HG03378 (cell line): ENCODE measurements at regions not wholly inside any gene's neighbourhood (a gene's known extent, or its start where the extent isn't known, plus 50 kb on each side); places are given as distances from the start of the nearest gene placed in this dataset.
"Not testable (repeated sequence)": the region's sequence is repeated elsewhere in the genome, so short reads cannot be mapped to it uniquely, and the experiment has no call there.

Source experiments
- ATAC-seq: cut with Tn5 transposase; IDR thresholded peaks from one replicate; pipeline ENCODE4 v1.9.1; 2021; ENCODE audit warnings: mild to moderate bottlenecking, moderate library complexity; ENCODE audit not compliant: unreplicated experiment

DNA sequence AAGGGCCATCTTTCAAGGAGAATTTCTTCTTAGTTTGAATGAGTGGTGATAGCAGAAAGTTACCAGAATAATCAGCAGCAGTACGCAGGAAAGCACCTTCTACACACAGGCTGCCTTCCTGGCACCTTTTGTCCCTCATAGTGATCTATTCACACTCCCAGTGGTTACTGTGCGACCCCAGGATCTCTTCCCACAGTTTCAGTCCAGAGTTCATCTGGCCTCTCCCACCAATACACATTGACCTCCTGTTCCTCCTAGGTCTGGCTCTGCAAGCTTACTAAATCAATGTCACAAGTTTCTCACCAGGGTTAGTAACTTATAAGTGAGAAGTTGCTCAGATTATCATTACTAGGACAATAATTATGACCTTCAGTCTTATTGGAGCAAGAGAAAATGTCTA lies 99.1 kb upstream of the PIK3R1 start:
- no peak for ATAC-seq

DNA sequence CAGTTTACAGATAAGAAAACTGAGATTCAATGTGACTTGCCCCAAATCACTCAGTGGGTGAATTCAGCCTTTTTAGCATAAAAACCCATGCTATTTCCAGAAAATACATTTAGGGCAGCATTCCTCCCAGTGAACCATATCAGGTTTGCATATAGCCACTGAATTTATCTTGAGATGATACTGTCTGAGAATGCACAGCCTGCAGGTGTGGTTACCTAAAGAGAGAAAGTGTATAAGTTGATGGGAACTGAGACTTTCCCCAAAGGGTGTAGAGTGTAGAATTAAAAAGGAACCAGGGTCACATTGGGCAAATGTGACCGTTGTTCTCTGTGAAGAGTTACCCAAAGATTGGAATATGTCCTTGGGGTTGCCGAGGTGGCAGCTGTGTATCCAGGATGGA lies 100.0 kb upstream of the PIK3R1 start:
- ATAC-seq: no peak

DNA sequence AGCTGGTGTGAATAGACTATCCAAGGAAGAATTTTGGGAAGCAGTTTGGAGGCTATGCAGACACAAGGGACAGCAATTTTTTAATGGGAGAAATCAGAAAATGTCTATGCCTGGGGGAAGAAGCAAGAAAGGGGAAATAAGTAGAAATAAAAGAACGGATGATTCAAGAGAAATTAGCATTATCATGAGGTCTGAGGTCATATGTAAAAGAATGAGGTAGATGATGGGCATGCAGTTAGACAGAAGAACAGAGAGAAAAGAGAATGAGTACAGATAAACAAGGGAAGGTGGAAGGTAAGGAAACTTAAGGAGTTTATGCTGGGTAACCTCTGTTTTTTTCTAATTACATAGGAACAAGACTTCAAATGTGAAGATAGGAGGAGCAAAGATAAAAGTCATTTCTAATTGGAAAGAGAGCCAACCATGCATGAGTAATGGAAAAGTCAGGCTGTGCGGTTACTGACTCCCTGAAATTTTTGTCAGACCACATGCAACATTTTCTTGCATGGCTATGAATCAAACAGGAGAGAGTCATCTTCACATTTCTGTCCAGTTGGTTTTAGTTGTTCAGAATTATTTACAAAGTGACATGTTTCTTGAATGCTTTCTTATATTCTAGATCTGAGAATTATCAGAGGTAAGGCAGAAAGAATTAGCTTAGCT lies 101.0 kb upstream of the PIK3R1 start:
- no peak for ATAC-seq

DNA sequence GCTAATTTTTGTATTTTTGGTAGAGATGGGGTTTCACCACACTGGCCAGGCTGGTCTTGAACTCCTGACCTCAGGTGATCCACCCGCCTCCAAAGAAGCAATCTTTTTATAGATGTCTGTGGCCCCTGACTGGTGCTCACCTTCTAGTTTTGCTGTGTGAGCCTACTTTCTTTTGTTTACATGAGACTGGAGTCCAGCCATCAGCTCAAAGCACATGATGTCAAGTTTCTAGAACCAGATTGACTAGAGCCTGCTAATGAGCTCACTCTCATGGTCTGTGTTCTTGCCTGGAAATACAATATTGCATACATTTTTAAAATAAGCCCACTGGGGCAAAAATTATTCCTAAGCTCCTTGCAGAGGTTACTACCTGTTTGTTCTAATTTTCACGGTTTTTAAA lies 102.9 kb upstream of the PIK3R1 start:
- ATAC-seq: no peak

DNA sequence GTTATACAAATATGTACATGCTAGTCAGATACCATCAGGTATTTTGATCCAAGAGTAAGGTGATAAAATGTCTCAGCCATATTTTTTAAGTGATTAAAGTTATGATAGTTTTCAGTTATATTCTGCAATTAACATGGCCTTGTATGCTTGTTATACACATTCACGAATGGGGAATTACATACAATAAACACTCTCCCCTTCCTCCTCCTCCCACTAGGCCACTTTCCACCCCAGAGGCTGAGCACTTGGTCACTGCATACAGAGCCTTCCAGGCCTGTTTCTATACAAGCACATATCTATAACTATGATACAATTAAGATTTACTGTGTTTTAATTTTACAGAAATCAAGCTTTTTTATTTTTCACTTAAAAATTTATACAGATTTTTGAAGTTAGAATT lies 104.7 kb upstream of the PIK3R1 start:
- no peak for ATAC-seq

DNA sequence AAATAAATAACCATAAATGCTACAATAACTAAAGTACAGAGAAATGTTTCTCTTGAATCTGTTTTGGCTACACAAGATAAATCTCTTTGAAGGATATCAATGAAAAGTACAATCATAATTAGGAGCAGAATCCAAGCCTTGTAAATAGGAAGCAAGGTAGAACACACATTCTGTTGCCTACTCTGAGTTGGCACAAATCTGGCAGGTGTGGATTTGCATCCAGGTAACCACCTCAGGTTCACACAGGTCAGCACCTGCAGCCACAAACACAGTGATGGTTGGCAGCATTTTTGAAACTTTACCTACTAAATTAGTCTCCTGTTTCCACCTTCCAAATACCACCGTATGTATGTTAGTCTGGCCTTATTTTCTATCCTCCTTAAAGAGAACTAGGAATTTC lies 105.3 kb upstream of the PIK3R1 start:
- no peak for ATAC-seq

DNA sequence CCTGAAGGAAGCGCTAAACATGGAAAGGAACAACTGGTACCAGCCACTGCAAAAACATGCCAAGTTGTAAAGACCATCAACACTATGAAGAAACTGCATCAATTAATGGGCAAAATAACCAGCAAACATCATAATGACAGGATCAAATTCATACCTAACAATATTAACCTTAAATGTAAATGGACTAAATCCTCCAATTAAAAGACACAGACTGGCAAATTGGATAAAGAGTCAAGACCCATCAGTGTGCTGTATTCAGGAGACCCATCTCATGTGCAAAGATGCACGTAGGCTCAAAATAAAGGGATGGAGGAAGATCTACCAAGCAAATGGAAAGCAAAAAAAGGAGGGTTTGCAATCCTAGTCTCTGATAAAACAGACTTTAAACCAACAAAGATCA lies 111.3 kb upstream of the PIK3R1 start:
- not testable (repeated sequence) for ATAC-seq

DNA sequence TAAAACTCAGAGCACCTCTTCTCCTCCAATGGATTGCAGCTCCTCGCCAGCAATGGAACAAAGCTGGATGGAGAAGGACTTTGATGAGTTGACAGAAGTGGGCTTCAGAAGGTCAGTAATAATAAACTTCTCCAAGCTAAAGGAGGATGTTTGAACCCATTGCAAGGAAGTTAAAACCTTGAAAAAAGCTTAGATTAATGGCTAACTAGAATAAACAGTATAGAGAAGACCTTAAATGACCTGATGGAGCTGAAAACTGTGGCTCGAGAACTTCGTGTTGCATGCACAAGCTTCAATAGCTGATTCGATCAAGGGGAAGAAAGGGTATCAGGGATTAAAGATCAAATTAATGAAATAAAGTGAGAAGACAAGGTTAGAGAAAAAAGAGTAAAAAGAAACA lies 112.3 kb upstream of the PIK3R1 start:
- not testable (repeated sequence) for ATAC-seq

DNA sequence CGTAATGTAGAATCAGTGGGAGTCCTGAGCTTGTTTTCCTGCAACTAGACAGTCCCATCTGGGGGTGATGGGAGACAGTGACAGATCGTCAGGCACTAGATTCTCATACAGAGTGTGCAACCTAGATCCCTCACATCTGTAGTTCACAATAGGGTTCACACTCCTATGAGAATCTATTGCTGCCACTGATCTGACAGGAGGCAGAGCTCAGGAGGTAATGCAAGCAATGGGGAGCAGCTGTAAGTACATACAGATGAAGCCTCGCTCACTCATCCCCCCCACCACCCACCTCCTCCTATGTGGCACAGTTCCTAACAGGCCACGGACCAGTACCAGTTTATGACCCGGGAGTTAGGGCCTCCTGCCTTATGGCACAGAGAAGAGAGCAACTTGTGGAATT lies 116.2 kb upstream of the PIK3R1 start:
- ATAC-seq: no peak

DNA sequence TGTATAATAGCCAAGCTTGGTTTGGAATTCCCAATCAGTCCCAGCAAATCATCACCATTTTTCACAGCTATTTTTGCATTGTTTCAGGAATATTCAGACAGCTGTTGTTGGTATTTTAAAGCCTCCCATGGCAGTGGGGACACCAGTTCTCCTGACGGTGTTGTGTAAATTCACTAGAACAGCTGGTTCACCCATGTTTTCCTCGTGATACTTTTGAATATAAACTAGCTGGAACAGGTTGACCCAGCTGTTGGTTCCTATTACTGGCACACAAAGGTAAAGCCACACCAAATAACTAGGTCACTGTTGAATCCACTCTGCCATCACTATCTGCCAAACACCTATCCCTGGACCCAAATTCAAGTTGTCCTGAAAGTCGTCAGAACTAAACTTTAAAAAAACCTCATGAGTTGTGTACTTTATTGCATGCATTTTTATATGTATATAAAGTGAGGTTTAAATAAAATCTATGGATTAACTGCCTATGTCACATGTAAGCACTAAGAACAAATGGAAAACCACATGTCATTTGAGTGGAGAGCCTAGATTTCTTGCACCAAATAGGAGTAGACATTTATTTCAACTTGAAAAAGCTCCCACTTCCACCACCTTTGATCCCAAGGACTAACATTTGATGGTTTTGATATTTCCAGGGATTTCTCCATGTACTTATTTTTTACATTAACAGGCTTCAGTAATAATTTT lies 121.9 kb upstream of the PIK3R1 start:
- ATAC-seq: no peak

DNA sequence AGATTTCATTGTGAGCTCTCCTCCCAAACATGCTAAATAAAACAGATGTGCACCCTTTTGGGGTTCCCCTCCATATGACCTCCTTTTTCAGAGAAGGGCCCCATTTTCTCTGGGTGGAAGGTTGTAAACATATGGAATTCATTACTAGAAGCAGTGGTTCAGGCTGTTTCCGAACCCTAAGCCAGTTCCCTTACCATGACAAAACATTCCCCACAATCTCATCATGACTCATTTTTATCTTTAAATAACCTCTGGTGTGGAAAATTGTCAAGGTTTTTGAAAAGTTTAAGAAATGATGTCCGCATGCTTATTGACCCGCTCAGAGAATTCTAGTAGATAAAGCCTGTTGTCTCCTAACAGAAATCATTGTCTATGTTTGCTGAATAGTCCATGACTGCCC lies 127.3 kb upstream of the PIK3R1 start:
- no peak for ATAC-seq

DNA sequence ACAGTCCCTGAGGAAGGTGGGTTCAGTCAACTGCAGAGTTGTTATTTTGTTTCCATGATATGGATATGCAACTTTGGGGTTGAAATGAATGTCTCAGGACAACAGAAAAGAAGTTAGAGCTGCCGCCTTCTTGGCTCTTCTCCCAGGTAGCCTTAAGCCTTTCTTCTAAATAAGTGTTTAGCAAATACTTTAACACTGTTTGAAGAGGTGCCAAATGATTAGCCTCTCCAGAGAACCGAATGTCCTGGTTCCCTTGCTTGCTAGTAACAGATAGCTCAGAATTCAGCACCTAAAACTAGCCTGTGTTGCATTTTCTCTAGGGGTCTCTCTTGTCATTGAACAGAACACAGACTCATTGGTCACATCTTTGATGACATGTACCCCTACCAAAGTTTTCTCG lies 127.7 kb upstream of the PIK3R1 start:
- no peak for ATAC-seq

DNA sequence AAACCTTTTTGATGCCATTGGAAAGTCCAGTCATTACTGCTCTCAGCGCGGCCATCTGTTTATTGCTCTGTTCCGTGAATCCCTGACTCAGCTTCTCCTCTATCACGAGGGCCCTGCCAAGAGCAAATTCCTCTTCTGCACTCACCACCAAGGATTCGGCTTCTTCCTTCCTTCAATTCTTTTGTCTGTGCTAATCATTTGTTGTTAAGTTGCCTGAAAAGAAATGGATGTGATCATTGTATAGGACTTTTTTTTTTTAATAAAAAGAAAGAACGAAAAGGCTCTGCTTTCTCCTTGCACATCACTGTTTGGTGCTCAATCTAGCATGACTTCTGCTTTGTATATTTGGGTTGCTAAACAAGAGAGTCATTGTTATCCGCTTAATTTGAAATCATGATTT lies 128.7 kb upstream of the PIK3R1 start:
- no peak for ATAC-seq

DNA sequence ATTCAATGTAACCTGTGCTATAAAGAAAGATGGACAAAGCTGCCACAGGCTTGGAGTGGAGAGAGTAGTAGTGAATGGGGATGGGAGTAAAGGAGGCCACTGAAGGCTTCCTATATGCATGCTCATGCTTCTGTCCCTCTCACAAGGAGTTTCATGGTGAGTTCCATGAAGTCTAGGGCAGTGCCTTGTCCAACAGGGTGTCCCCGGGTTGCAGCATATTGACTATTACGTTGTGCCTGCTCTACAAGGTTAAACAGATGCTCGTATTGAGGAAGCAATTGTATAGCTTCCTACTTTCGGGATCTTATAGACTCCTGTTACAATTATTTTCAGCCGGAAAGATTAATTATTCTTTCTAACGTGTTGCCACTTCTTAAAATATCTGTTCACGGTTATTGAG lies 129.1 kb upstream of the PIK3R1 start:
- ATAC-seq: no peak

DNA sequence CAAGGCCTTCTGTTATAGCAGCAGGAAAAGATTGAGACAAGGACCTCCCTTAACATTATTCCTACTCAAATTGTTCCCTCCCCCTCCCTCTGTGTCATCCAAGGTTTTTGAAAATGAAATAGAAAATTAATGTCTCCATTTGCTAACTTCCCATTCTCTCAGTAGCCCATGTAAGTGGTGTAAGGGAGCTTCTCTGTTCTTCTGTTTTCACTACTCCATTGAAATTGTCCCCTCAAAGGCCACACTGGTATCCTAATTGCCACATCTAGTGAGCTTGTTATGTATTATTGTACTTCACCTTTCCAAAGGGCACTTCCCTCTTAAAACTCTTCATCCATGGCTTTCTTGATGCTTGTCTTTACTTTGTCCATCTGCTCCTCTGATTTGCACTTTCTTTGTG lies 131.2 kb upstream of the PIK3R1 start:
- no peak for ATAC-seq

DNA sequence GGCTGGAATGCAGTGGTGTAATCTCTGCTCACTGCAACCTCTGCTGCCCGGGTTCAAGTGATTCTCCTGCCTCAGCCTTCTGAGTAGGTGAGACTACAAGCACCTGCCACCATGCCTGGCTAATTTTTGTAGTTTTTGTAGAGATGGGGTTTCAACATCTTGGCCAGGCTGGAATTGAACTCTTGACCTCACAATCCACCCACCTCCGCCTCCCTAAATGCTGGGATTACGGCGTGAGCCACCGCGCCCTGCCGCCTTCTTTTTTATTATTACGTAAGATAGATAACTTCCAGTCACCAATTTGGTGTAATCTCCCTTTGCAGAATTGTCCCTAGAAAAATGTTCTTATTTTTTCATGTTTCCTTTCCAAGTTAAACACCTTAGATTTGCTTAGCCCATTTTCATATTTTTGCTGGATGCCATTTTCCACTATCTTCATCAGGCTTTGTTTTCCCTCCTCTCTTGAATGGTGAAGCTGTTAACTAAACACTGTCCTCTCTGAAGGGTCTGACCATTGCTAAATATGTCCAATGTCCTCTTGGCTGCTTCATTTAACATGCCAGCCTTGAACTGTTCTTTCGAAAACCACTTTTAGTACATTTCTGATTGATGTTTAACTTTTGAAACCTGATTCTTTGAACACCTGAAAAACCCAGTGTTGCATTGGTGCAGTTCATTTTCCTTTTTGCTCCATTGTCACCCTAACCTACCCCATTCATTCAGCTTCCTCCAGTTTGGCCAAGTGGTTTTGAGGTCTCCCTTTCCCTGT lies 135.1 kb upstream of the PIK3R1 start:
- ATAC-seq: no peak

DNA sequence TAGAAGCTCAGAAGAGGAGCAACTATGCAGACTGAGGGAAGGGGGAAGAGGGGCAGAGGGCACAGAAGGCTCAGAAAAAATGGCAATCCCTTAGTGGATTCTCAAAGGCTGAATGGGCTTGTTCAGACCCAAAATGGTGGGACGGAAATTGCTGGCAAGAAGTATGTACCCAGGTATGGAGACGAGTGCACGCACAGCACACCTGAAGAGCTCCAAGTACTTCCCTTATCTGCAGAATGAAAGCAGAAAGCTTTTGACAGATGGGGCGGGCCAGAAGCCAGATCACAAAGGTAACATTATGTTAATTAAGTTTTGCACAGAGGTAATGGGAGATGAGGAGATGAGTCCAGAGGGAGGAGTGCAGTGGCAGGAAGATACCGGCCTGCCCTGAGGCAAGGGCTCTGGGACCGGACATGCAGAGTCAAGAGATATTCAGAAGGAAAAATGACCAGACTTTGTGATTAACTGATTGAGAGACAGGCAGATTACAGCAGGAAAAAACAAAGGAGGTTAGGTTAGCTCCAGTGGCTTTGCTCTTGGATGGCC lies 138.1 kb upstream of the PIK3R1 start:
- no peak for ATAC-seq

DNA sequence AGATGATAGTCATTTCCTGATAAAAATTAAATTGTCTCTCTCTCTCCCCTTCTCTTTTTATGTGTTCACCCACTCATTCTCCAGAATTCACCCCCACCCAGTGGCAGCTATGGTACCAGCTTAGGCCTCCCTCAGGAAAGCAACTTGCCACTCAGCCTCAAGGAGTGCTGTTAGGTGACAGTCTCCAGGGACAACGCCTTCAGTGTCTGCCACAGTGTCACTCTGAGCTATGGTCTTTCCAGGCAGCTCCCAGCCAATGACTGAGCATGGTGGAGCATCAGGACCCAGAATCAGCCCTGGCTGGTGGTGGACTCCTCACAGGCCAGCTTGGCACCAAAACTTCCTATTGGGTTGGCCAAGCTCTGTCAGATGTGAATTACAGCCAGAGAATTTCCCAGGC lies 140.9 kb upstream of the PIK3R1 start:
- no peak for ATAC-seq

DNA sequence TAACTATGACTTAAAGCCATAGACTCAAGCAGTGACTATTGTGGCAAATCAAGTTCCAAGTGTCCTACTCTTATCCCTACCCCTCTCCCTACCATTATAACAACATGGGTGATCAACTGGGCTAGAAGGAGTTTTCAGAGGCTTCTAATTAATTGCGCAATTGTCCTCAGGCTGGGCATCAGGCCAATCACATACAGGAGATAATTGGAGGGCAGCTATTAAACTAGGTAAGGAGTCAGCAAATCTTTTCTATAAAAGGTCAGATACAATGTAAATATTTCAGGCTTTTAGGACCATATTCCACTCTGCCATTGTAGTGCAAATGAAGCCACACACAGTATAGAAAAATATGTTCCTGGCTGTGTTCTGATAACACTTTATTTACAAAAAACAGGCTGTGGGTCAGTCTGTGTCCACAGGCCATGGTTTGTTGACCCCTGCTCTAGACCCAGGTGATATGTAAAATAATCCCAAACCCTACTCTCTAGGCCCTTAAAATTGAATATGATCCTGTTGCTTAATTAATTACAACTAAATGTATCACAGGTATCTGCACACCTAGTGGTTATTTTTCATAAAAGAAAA lies 141.4 kb upstream of the PIK3R1 start:
- no peak for ATAC-seq

DNA sequence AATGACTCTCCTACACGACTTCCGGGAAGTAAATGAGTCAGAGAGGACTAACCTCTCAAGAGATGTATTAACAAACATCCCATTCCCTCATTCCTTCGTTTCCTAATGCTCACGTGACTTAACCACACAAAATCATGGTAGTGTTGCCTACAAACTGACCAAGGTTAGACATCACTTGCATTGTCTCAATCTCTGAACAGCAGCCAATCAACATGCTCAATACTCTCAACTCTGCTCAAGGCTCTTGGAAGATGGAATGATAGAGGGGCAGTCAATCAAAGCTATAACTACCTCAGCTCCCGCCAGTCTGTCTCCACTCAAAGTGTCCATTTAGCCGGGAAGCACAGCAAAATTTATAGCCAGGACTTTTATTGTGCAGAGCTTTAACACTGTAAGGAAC lies 143.8 kb upstream of the PIK3R1 start:
- no peak for ATAC-seq

DNA sequence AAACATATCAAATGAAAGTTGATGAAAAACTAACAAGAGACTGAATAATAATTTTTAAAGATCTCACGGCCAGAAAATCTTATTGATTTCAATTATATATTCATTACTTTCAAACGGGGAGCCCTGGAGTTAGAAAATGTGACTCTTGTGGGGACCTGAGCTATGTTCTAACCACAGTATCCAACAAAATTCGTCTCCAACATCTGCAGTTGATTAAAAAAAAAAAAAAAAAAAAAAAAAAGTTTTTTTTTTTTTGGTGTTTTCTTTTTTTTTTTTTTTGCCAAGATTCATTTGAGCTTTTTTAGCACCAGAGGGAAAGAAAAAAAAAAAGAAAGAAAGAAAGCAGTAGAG lies 144.3 kb upstream of the PIK3R1 start:
- no peak for ATAC-seq
